ENCODE measurements at regions not wholly inside any gene's neighbourhood (a gene's known extent, or its start where the extent isn't known, plus 50 kb on each side); places are given as distances from the start of the nearest gene placed in this dataset.

GRCh38 chr10:47225928-47226645 lies 73.9 kb upstream of the GDF10 start:
- no peak overlapping the region for H3K27ac ChIP-seq
- H3K36me3 ChIP-seq: no peaks in the 10 kb centered on the region
- no peak for TF ChIP-seq CTCF (IDR thresholded peaks at IDR 0.05)
- H3K4me3 ChIP-seq: no peak overlapping the region
- 86 to 88% methylated on average over 5 to 8 of the region's 8 CpGs for WGBS, 2 donors
- intact Hi-C loops (cut with DNase I): no loop called here
- no peaks in the 10 kb centered on the region for H3K27me3 ChIP-seq
- no peak for DNase-seq
- H3K9me3 ChIP-seq: no peaks in the 10 kb centered on the region
- no peaks in the 10 kb centered on the region for H3K4me1 ChIP-seq

GRCh38 chr10:47230482-47230881 lies 69.5 kb upstream of the GDF10 start:
- H3K27ac ChIP-seq: no peak overlapping the region
- no peak for DNase-seq
- 54 to 67% methylated on average over 4 of the region's 4 CpGs for WGBS, 2 donors

GRCh38 chr10:47230957-47231356 lies 69.0 kb upstream of the GDF10 start:
- H3K27ac ChIP-seq: no peak overlapping the region
- intact Hi-C loops (cut with DNase I): no loop called here
- TF ChIP-seq CTCF (IDR thresholded peaks at IDR 0.05) (no peak), POLR2A (IDR thresholded peaks at IDR 0.05) (no peak)
- H3K27me3 ChIP-seq: no peaks in the 10 kb centered on the region
- DNase-seq: no peak
- no peaks in the 10 kb centered on the region for H3K4me1 ChIP-seq
- no peaks in the 10 kb centered on the region for H3K9me3 ChIP-seq
- no peak overlapping the region for H3K4me3 ChIP-seq
- no peaks in the 10 kb centered on the region for H3K36me3 ChIP-seq

More at GRCh38 chr10:47230482-47230881, 69.5 kb upstream of the GDF10 start:
- H3K4me1 ChIP-seq: no peaks in the 10 kb centered on the region
- H3K4me3 ChIP-seq: no peak overlapping the region
- intact Hi-C loops (cut with DNase I): no loop called here
- H3K9me3 ChIP-seq: no peaks in the 10 kb centered on the region
- H3K36me3 ChIP-seq: no peaks in the 10 kb centered on the region
- H3K27me3 ChIP-seq: no peaks in the 10 kb centered on the region
- TF ChIP-seq POLR2A (IDR thresholded peaks at IDR 0.05) (no peak), CTCF (IDR thresholded peaks at IDR 0.05) (no peak)

- 67 to 71% methylated on average over 2 of the region's 2 CpGs for WGBS, 2 donors
- H3K36me3 ChIP-seq: no peaks in the 10 kb centered on the region
- no peak for DNase-seq
- H3K27ac ChIP-seq: no peak overlapping the region
- no peaks in the 10 kb centered on the region for H3K27me3 ChIP-seq
- intact Hi-C loops (cut with DNase I): no loop called here
- H3K4me3 ChIP-seq: no peak overlapping the region
- H3K9me3 ChIP-seq: no peaks in the 10 kb centered on the region
- H3K4me1 ChIP-seq: no peaks in the 10 kb centered on the region
- TF ChIP-seq POLR2A (IDR thresholded peaks at IDR 0.05) (no peak), CTCF (IDR thresholded peaks at IDR 0.05) (no peak)
These were observed 68.6 kb upstream of the GDF10 start for GRCh38 chr10:47231414-47231813.

- Histone ChIP-seq H3K9me3 (no peaks in the 10 kb centered on the region), H3K27me3 (no peaks in the 10 kb centered on the region), H3K36me3 (no peaks in the 10 kb centered on the region), H3K4me1 (no peaks in the 10 kb centered on the region), H3K4me3 (no peak overlapping the region), H3K27ac (no peak overlapping the region)
- intact Hi-C loops (cut with DNase I): no loop called here
- DNase-seq: no peak
- TF ChIP-seq CTCF (IDR thresholded peaks at IDR 0.05): no peak
These were observed 66.4 kb upstream of the GDF10 start for GRCh38 chr10:47233631-47234030.
